ENCODE measurements at regions not wholly inside any gene's neighbourhood (a gene's known extent, or its start where the extent isn't known, plus 50 kb on each side); places are given as distances from the start of the nearest gene placed in this dataset.

DNA sequence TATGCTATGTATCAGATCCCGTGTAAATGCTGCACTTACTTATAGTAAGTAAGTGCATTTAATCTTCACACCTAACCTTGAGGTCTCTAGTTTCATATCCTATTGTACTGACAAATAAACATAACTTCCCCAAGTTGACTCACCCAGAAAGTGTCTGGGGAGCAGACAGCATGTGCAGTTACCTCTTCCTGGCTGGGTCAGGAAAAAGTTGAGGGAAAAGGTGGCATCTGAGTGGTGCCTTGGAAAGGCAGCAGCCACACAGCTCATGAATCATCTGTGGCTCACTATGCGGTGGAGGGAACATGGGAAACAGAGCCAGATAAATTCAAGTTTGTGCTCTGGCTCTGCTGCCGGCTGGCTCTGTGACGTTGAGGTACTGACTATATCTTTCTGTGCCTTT lies 382.0 kb upstream of the DYNLRB2 start:
- H3K9me3 ChIP-seq (replicated peaks in 1 of 2; ENCODE audit: control insufficient read depth in 2 of 2, insufficient read depth in 1 of 2, low read depth in 1 of 2, low read length in 2 of 2): no peaks in the 10 kb centered on the region
- no peak overlapping the region for H2BK5ac ChIP-seq (ENCODE audit: low read length)
- no CpG with 5 or more reads among the region's 4 CpGs for WGBS, 2 donors (ENCODE audit: extremely low coverage in 2 of 2, insufficient read length in 2 of 2, insufficient replicate concordance in 1 of 2)
- no peak overlapping the region for H3K4ac ChIP-seq (ENCODE audit: low read length)
- no peak overlapping the region for H2AK5ac ChIP-seq (ENCODE audit: low read depth, low read length)
- no peak overlapping the region for H3K27ac ChIP-seq (replicated peaks; ENCODE audit: low read length)
- H2BK15ac ChIP-seq (ENCODE audit: low read length): no peak overlapping the region
- no peak overlapping the region for H3K18ac ChIP-seq (ENCODE audit: low read length)
- no peak overlapping the region for H3K9ac ChIP-seq (ENCODE audit: low read depth, low read length, poor library complexity)
- H4K91ac ChIP-seq (ENCODE audit: low read depth, low read length, poor library complexity): no peak overlapping the region
- H3K4me2 ChIP-seq (ENCODE audit: insufficient read depth, low read length, poor library complexity, severe bottlenecking): no peak overlapping the region
- no peak overlapping the region for H3K23ac ChIP-seq (ENCODE audit: low read depth, low read length, poor library complexity)
- H2BK120ac ChIP-seq (ENCODE audit: low read depth, low read length): no peak overlapping the region
- H4K8ac ChIP-seq (ENCODE audit: low read depth, low read length): no peak overlapping the region
- no peaks in the 10 kb centered on the region for H3K79me1 ChIP-seq (ENCODE audit: low read depth, low read length)
- no peak overlapping the region for H2BK12ac ChIP-seq (ENCODE audit: low read length)
- peaks cover 0 to 1% of the 10 kb centered on the region in 2 donors for H3K4me1 ChIP-seq (ENCODE audit: control insufficient read depth in 2 of 2, insufficient read depth in 1 of 2, low read depth in 1 of 2, low read length in 2 of 2)
- H3K36me3 ChIP-seq (replicated peaks in 1 of 2; ENCODE audit: control insufficient read depth in 2 of 2, insufficient read depth in 2 of 2, low read length in 2 of 2): no peaks in the 10 kb centered on the region
- H2AFZ ChIP-seq (ENCODE audit: low read length): no peak overlapping the region
- no peak overlapping the region for H3K14ac ChIP-seq (ENCODE audit: low read length)
- H3K27me3 ChIP-seq (ENCODE audit: control insufficient read depth in 3 of 3, insufficient read depth in 3 of 3, low read depth in 1 of 3, low read length in 3 of 3): no peaks in the 10 kb centered on the region
- no peak overlapping the region for H3K4me3 ChIP-seq (ENCODE audit: low read length in 2 of 2)
- DNase-seq (ENCODE audit: low spot score): no peak

DNA sequence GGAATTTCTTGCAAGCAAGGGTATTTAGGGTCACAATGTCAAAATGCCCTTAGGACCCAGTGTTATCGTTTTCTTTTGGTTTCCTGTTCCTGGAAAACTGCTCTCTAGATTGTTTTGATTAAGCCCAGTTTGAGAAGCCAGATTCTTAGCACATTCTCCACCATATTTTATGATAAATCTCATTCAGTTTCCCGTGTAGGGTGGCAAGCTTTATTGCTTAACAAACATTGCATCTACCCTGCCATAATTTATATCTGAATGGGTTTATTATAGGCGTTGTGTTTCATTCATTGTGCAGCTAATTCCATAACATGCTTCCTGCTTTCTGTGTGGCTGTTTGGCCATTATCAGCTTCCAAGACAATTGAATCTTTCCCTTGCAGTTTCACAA lies 389.1 kb upstream of the DYNLRB2 start:
- Histone ChIP-seq H4K8ac (ENCODE audit: low read depth, low read length) (no peak overlapping the region), H3K4ac (ENCODE audit: low read length) (no peak overlapping the region), H3K9me3 (replicated peaks in 1 of 2; ENCODE audit: control insufficient read depth in 2 of 2, insufficient read depth in 1 of 2, low read depth in 1 of 2, low read length in 2 of 2) (no peaks in the 10 kb centered on the region), H2BK120ac (ENCODE audit: low read depth, low read length) (no peak overlapping the region), H2AK5ac (ENCODE audit: low read depth, low read length) (no peak overlapping the region), H3K9ac (ENCODE audit: low read depth, low read length, poor library complexity) (no peak overlapping the region), H2BK12ac (ENCODE audit: low read length) (no peak overlapping the region), H3K79me1 (ENCODE audit: low read depth, low read length) (no peaks in the 10 kb centered on the region), H3K14ac (ENCODE audit: low read length) (no peak overlapping the region), H2AFZ (ENCODE audit: low read length) (no peak overlapping the region), H3K36me3 (replicated peaks in 1 of 2; ENCODE audit: control insufficient read depth in 2 of 2, insufficient read depth in 2 of 2, low read length in 2 of 2) (no peaks in the 10 kb centered on the region), H3K4me2 (ENCODE audit: insufficient read depth, low read length, poor library complexity, severe bottlenecking) (no peak overlapping the region), H3K18ac (ENCODE audit: low read length) (no peak overlapping the region), H2BK15ac (ENCODE audit: low read length) (no peak overlapping the region), H3K4me1 (ENCODE audit: control insufficient read depth in 2 of 2, insufficient read depth in 1 of 2, low read depth in 1 of 2, low read length in 2 of 2) (peaks cover 0 to 3% of the 10 kb centered on the region in 2 donors), H3K4me3 (ENCODE audit: low read length in 2 of 2) (no peak overlapping the region), H3K23ac (ENCODE audit: low read depth, low read length, poor library complexity) (no peak overlapping the region), H4K91ac (ENCODE audit: low read depth, low read length, poor library complexity) (no peak overlapping the region), H3K27ac (replicated peaks; ENCODE audit: low read length) (no peak overlapping the region), H2BK5ac (ENCODE audit: low read length) (no peak overlapping the region), H3K27me3 (ENCODE audit: control insufficient read depth in 3 of 3, insufficient read depth in 3 of 3, low read depth in 1 of 3, low read length in 3 of 3) (no peaks in the 10 kb centered on the region)
- no CpG with 5 or more reads among the region's 3 CpGs for WGBS, 2 donors (ENCODE audit: extremely low coverage in 2 of 2, insufficient read length in 2 of 2, insufficient replicate concordance in 1 of 2)
- DNase-seq (ENCODE audit: low spot score): no peak

DNA sequence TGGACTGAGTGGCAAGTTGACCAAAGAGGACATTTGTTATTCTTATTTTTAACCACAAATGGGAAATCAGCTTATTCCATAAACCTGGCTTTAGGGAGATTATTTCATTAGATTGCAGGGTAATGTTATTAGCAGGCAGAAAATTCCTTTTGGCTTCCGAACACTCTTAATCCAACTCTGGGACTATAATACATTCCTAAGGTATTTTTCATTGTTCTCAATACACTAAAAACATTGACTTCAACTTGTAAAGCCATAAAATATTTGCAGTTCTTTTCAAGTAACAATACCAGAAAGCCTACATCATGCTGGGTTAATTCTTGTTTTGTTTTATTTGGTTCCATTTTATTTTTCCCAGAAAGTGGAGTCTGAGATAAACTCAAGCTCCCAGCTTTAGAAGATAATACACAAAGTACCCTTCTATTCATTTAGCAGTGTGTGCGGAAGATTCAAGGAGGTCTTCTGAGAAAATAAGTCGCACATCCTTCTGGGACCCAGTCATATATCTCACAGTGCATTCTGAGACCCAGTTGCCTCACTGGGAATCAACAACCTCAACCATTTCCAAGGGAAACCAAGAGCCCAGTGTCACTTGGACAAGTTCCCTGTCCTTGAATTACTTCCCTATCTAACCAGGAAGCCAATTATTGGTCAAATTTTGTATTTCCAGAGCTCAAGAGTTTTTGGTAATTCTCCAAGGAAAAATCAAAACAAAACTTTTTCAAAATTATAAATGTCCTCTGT lies 389.6 kb upstream of the DYNLRB2 start:
- Histone ChIP-seq H2BK5ac (ENCODE audit: low read length) (no peak overlapping the region), H2BK120ac (ENCODE audit: low read depth, low read length) (no peak overlapping the region), H3K27me3 (ENCODE audit: control insufficient read depth in 3 of 3, insufficient read depth in 3 of 3, low read depth in 1 of 3, low read length in 3 of 3) (no peaks in the 10 kb centered on the region), H3K9me3 (replicated peaks in 1 of 2; ENCODE audit: control insufficient read depth in 2 of 2, insufficient read depth in 1 of 2, low read depth in 1 of 2, low read length in 2 of 2) (no peaks in the 10 kb centered on the region), H3K27ac (replicated peaks; ENCODE audit: low read length) (no peak overlapping the region), H4K91ac (ENCODE audit: low read depth, low read length, poor library complexity) (no peak overlapping the region), H2AK5ac (ENCODE audit: low read depth, low read length) (no peak overlapping the region), H3K4me1 (ENCODE audit: control insufficient read depth in 2 of 2, insufficient read depth in 1 of 2, low read depth in 1 of 2, low read length in 2 of 2) (peaks cover 0 to 3% of the 10 kb centered on the region in 2 donors), H3K18ac (ENCODE audit: low read length) (no peak overlapping the region), H2AFZ (ENCODE audit: low read length) (no peak overlapping the region), H3K4ac (ENCODE audit: low read length) (no peak overlapping the region), H4K8ac (ENCODE audit: low read depth, low read length) (no peak overlapping the region), H3K36me3 (replicated peaks in 1 of 2; ENCODE audit: control insufficient read depth in 2 of 2, insufficient read depth in 2 of 2, low read length in 2 of 2) (no peaks in the 10 kb centered on the region), H3K23ac (ENCODE audit: low read depth, low read length, poor library complexity) (no peak overlapping the region), H3K79me1 (ENCODE audit: low read depth, low read length) (no peaks in the 10 kb centered on the region), H2BK12ac (ENCODE audit: low read length) (no peak overlapping the region), H3K14ac (ENCODE audit: low read length) (no peak overlapping the region), H3K4me3 (ENCODE audit: low read length in 2 of 2) (no peak overlapping the region), H3K9ac (ENCODE audit: low read depth, low read length, poor library complexity) (no peak overlapping the region), H2BK15ac (ENCODE audit: low read length) (no peak overlapping the region), H3K4me2 (ENCODE audit: insufficient read depth, low read length, poor library complexity, severe bottlenecking) (no peak overlapping the region)
- no CpG with 5 or more reads among the region's 3 CpGs for WGBS, 2 donors (ENCODE audit: extremely low coverage in 2 of 2, insufficient read length in 2 of 2, insufficient replicate concordance in 1 of 2)
- no peak for DNase-seq (ENCODE audit: low spot score)

DNA sequence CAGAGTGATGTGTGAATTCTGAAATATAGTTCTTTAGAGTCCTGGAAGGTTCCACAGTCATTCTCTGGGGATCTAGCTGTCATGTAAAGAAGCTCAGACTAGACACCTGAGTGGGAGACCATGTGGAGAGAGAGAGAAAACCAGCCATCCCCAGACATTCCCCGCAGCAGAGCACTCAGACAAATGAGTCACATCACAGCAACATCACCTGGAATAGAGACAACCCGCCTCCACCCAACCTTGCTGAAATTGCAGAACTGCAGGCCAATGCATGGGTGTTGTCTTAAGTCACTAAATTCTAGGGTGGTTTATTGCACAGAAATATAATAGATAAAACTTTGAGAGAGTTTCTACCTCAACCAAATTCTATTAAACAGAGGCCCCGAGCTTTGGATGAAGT lies 392.0 kb upstream of the DYNLRB2 start:
- Histone ChIP-seq H2AFZ (ENCODE audit: low read length) (no peak overlapping the region), H3K27me3 (ENCODE audit: control insufficient read depth in 3 of 3, insufficient read depth in 3 of 3, low read depth in 1 of 3, low read length in 3 of 3) (no peaks in the 10 kb centered on the region), H3K4me3 (ENCODE audit: low read length in 2 of 2) (no peak overlapping the region), H2AK5ac (ENCODE audit: low read depth, low read length) (no peak overlapping the region), H3K4me1 (ENCODE audit: control insufficient read depth in 2 of 2, insufficient read depth in 1 of 2, low read depth in 1 of 2, low read length in 2 of 2) (peaks cover 0 to 3% of the 10 kb centered on the region in 2 donors), H2BK120ac (ENCODE audit: low read depth, low read length) (no peak overlapping the region), H3K23ac (ENCODE audit: low read depth, low read length, poor library complexity) (no peak overlapping the region), H2BK15ac (ENCODE audit: low read length) (no peak overlapping the region), H2BK5ac (ENCODE audit: low read length) (no peak overlapping the region), H3K4ac (ENCODE audit: low read length) (no peak overlapping the region), H4K91ac (ENCODE audit: low read depth, low read length, poor library complexity) (no peak overlapping the region), H3K79me1 (ENCODE audit: low read depth, low read length) (no peaks in the 10 kb centered on the region), H3K4me2 (ENCODE audit: insufficient read depth, low read length, poor library complexity, severe bottlenecking) (no peak overlapping the region), H3K36me3 (replicated peaks in 1 of 2; ENCODE audit: control insufficient read depth in 2 of 2, insufficient read depth in 2 of 2, low read length in 2 of 2) (no peaks in the 10 kb centered on the region), H3K18ac (ENCODE audit: low read length) (no peak overlapping the region), H3K14ac (ENCODE audit: low read length) (no peak overlapping the region), H3K9ac (ENCODE audit: low read depth, low read length, poor library complexity) (no peak overlapping the region), H4K8ac (ENCODE audit: low read depth, low read length) (no peak overlapping the region), H2BK12ac (ENCODE audit: low read length) (no peak overlapping the region), H3K27ac (replicated peaks; ENCODE audit: low read length) (no peak overlapping the region), H3K9me3 (replicated peaks in 1 of 2; ENCODE audit: control insufficient read depth in 2 of 2, insufficient read depth in 1 of 2, low read depth in 1 of 2, low read length in 2 of 2) (no peaks in the 10 kb centered on the region)
- WGBS, 2 donors (ENCODE audit: extremely low coverage in 2 of 2, insufficient read length in 2 of 2, insufficient replicate concordance in 1 of 2): no CpG with 5 or more reads among the region's 3 CpGs
- DNase-seq (ENCODE audit: low spot score): no peak

Data from neuronal stem cell (in vitro differentiated cells).